Naive B cell (primary cell): ENCODE measurements at regions not wholly inside any gene's neighbourhood (a gene's known extent, or its start where the extent isn't known, plus 50 kb on each side); places are given as distances from the start of the nearest gene placed in this dataset.

Source experiments
- ATAC-seq, 2 donors: fragments of 150-1000 bp; cut with Tn5 transposase; 2 replicates each; pipeline ENCODE4 v1.10.0; 2021; ENCODE audit warnings: low read depth in 2 of 2, mild to moderate bottlenecking in 2 of 2, moderate library complexity in 2 of 2
- DNase-seq: peaks from one replicate; pipeline ENCODE4 v3.0.0; 2022
- H3K27ac Mint-ChIP-seq, 6 donors: one replicate each; pipeline ENCODE4 v1.8.0; 2020 to 2022; ENCODE audit warnings: mild to moderate bottlenecking in 6 of 6, mixed read lengths in 6 of 6, moderate library complexity in 5 of 6, inconsistent platforms in 2 of 6
- H3K27me3 Mint-ChIP-seq, 3 donors: one replicate each; pipeline ENCODE4 v1.8.0; 2021 to 2022; ENCODE audit warnings: mixed read lengths in 3 of 3, mild to moderate bottlenecking in 1 of 3
- H3K36me3 Mint-ChIP-seq, 2 donors: one replicate each; pipeline ENCODE4 v1.8.0; 2020 to 2022; ENCODE audit warnings: mixed read lengths in 2 of 2, inconsistent platforms in 1 of 2, mild to moderate bottlenecking in 1 of 2
- H3K4me1 Mint-ChIP-seq, 3 donors: one replicate each; pipeline ENCODE4 v1.8.0; 2020 to 2022; ENCODE audit warnings: mixed read lengths in 3 of 3, inconsistent platforms in 1 of 3, mild to moderate bottlenecking in 1 of 3, moderate library complexity in 1 of 3
- H3K4me3 Mint-ChIP-seq, 8 donors: one replicate each; pipeline ENCODE4 v1.8.0; 2020 to 2022; ENCODE audit warnings: mild to moderate bottlenecking in 8 of 8, mixed read lengths in 8 of 8, moderate library complexity in 8 of 8, inconsistent platforms in 2 of 8
- H3K9me3 Mint-ChIP-seq, 7 donors: one replicate each; pipeline ENCODE4 v1.8.0; 2020 to 2022; ENCODE audit warnings: mixed read lengths in 7 of 7, mild to moderate bottlenecking in 5 of 7, inconsistent platforms in 2 of 7, moderate library complexity in 1 of 7

GRCh38 chr1:55505326-55505725 is 290.2 kb upstream of the USP24 start:
- H3K27ac Mint-ChIP-seq, result no peak overlapping the region
- H3K27me3 Mint-ChIP-seq, result peaks cover 15 to 45% (median 31%) of the 10 kb centered on the region in 3 donors
- H3K36me3 Mint-ChIP-seq, result no peaks in the 10 kb centered on the region
- ATAC-seq (no peak), DNase-seq (no peak)
- no peak overlapping the region for H3K4me3 Mint-ChIP-seq
- no peaks in the 10 kb centered on the region for H3K4me1 Mint-ChIP-seq
- peaks cover 0 to 2% (median 0%) of the 10 kb centered on the region in 7 donors for H3K9me3 Mint-ChIP-seq

- ATAC-seq (no peak), DNase-seq (no peak)
- H3K4me3 Mint-ChIP-seq, result no peak overlapping the region
- peaks cover 0 to 2% (median 0%) of the 10 kb centered on the region in 7 donors for H3K9me3 Mint-ChIP-seq
- no peaks in the 10 kb centered on the region for H3K36me3 Mint-ChIP-seq
- no peaks in the 10 kb centered on the region for H3K4me1 Mint-ChIP-seq
- H3K27me3 Mint-ChIP-seq, result peaks cover 19 to 45% (median 31%) of the 10 kb centered on the region in 3 donors
- H3K27ac Mint-ChIP-seq, result no peak overlapping the region
Observed at GRCh38 chr1:55504306-55504731, 289.2 kb upstream of the USP24 start.

- Mint-ChIP-seq H3K36me3 (no peaks in the 10 kb centered on the region), H3K4me1 (no peaks in the 10 kb centered on the region), H3K4me3 (no peak overlapping the region), H3K9me3 (peaks cover 0 to 2% (median 0%) of the 10 kb centered on the region in 7 donors), H3K27ac (no peak overlapping the region), H3K27me3 (peaks cover 21 to 47% (median 33%) of the 10 kb centered on the region in 3 donors)
- ATAC-seq (no peak), DNase-seq (no peak)
Observed at GRCh38 chr1:55503663-55504305, 288.6 kb upstream of the USP24 start.

- Mint-ChIP-seq H3K4me3 (no peak overlapping the region), H3K27ac (no peak overlapping the region), H3K27me3 (peaks cover 21 to 34% (median 22%) of the 10 kb centered on the region in 3 donors), H3K9me3 (peaks cover 0 to 3% (median 0%) of the 10 kb centered on the region in 7 donors), H3K4me1 (no peaks in the 10 kb centered on the region), H3K36me3 (no peaks in the 10 kb centered on the region)
- no peak for ATAC-seq
- DNase-seq, result no peak
Observed at GRCh38 chr1:55500601-55501000, 285.4 kb upstream of the USP24 start.

DNA sequence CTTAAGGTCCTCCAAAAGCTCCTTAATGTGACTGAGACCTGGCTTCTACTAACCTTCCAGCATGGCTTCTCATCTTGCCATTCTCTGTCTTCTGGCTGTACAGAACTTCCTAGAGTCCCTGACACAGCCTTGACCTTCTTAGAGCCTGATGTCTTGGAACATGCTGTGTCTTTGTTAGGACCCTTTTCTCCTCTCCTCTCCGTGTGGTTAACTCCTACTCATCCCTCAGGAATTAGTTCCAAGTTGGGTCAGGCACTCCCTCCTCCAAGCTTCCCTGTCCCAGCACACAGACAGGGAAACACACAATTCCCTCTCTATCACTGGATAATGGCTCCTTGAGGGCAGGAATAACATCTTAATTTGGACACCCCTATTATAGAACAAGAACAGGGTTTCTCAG is 275.4 kb upstream of the USP24 start:
- peaks cover 0 to 12% (median 11%) of the 10 kb centered on the region in 3 donors for H3K27me3 Mint-ChIP-seq
- DNase-seq (no peak), ATAC-seq (no peak)
- no peaks in the 10 kb centered on the region for H3K36me3 Mint-ChIP-seq
- H3K4me3 Mint-ChIP-seq, result no peak overlapping the region
- peaks cover 0 to 4% (median 0%) of the 10 kb centered on the region in 3 donors for H3K4me1 Mint-ChIP-seq
- peaks cover 2 to 8% (median 4%) of the 10 kb centered on the region in 7 donors for H3K9me3 Mint-ChIP-seq
- no peak overlapping the region for H3K27ac Mint-ChIP-seq

GRCh38 chr1:55484173-55484572 is 269.0 kb upstream of the USP24 start:
- Mint-ChIP-seq H3K4me1 (no peaks in the 10 kb centered on the region), H3K36me3 (no peaks in the 10 kb centered on the region), H3K27me3 (peaks cover 7 to 14% (median 8%) of the 10 kb centered on the region in 3 donors), H3K27ac (no peak overlapping the region), H3K9me3 (peaks cover 0 to 2% (median 0%) of the 10 kb centered on the region in 7 donors), H3K4me3 (no peak overlapping the region)
- DNase-seq, result no peak
- ATAC-seq, result no peak

GRCh38 chr1:55483523-55483922 is 268.4 kb upstream of the USP24 start:
- DNase-seq, result no peak
- Mint-ChIP-seq H3K9me3 (peaks cover 0 to 2% (median 0%) of the 10 kb centered on the region in 7 donors), H3K4me3 (no peak overlapping the region), H3K36me3 (no peaks in the 10 kb centered on the region), H3K4me1 (no peaks in the 10 kb centered on the region), H3K27ac (no peak overlapping the region), H3K27me3 (peaks cover 8 to 14% (median 13%) of the 10 kb centered on the region in 3 donors)
- ATAC-seq, result no peak

GRCh38 chr1:55481634-55482033 is 266.5 kb upstream of the USP24 start:
- no peak overlapping the region for H3K4me3 Mint-ChIP-seq
- peaks cover 14 to 21% (median 17%) of the 10 kb centered on the region in 3 donors for H3K27me3 Mint-ChIP-seq
- DNase-seq (no peak), ATAC-seq (no peak)
- no peaks in the 10 kb centered on the region for H3K4me1 Mint-ChIP-seq
- no peaks in the 10 kb centered on the region for H3K36me3 Mint-ChIP-seq
- H3K27ac Mint-ChIP-seq, result no peak overlapping the region
- peaks cover 0 to 6% (median 0%) of the 10 kb centered on the region in 7 donors for H3K9me3 Mint-ChIP-seq

GRCh38 chr1:55480029-55480795 is 265.0 kb upstream of the USP24 start:
- Mint-ChIP-seq H3K4me1 (no peaks in the 10 kb centered on the region), H3K4me3 (no peak overlapping the region), H3K27me3 (peaks cover 17 to 28% (median 22%) of the 10 kb centered on the region in 3 donors), H3K36me3 (no peaks in the 10 kb centered on the region), H3K27ac (peak overlapping the region in 1 of 6 donors; percentile 73), H3K9me3 (peaks cover 0 to 6% (median 0%) of the 10 kb centered on the region in 7 donors)
- ATAC-seq (no peak), DNase-seq (no peak)

DNA sequence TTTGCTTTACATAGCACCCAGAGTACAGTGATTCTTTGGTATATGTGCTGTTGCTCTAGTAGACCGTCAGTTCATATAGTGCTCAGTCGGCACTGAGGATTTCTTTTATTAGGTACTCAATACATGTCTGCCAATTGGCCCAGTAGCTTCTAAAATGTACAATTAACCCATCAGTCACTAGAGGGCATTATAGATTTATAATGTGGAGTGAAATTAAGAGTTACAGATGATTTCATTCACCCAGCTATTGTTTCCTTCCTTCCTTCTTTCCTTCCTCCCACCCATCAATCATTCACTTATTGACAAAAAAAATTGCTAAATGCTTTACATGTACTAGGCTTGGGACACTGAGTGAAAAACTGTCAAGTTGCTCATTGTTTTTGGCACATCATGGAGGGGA is 263.6 kb upstream of the USP24 start:
- Mint-ChIP-seq H3K4me3 (no peak overlapping the region), H3K4me1 (no peaks in the 10 kb centered on the region), H3K27me3 (peaks cover 21 to 37% (median 28%) of the 10 kb centered on the region in 3 donors), H3K36me3 (no peaks in the 10 kb centered on the region), H3K9me3 (peaks cover 0 to 6% (median 0%) of the 10 kb centered on the region in 7 donors), H3K27ac (no peak overlapping the region)
- DNase-seq (no peak), ATAC-seq (no peak)

- ATAC-seq (no peak), DNase-seq (no peak)
- Mint-ChIP-seq H3K27ac (no peak overlapping the region), H3K9me3 (peaks cover 0 to 6% (median 0%) of the 10 kb centered on the region in 7 donors), H3K27me3 (peaks cover 21 to 37% (median 33%) of the 10 kb centered on the region in 3 donors), H3K4me1 (no peaks in the 10 kb centered on the region), H3K36me3 (no peaks in the 10 kb centered on the region), H3K4me3 (no peak overlapping the region)
Observed at GRCh38 chr1:55477953-55478352, 262.8 kb upstream of the USP24 start.

- H3K27me3 Mint-ChIP-seq, result peaks cover 21 to 36% (median 34%) of the 10 kb centered on the region in 3 donors
- peaks cover 0 to 6% (median 0%) of the 10 kb centered on the region in 7 donors for H3K9me3 Mint-ChIP-seq
- ATAC-seq, result no peak
Observed at GRCh38 chr1:55476445-55477015, 261.4 kb upstream of the USP24 start.

DNA sequence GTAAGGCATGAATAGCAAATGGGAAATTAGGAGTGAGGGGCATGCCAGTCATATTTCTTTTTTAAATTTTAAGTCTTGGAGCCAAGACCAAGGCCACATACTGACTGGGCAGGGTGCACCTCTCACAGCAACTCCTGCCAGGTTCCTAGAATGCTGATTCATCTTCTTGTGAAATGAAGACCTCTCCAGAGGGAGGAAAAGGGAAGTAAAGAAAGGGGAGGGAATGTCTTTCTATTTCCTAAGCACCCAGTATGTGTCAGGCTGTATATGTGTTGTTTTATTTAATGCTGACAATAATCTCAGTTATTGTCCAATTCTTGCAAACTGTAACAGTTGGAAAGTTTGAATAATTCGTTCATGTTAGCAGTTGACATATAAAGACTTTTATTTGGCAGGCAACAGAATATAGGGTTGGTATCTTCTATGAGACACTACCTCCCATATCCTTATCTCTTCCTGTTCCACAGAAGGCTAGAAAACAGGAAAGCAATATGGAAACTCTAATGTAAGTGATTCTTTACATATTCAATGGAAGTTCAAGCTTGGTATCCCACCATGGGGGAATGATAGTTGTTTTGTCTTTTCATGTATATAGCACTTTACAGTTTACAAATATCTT is 259.1 kb upstream of the USP24 start:
- no peaks in the 10 kb centered on the region for H3K36me3 Mint-ChIP-seq
- DNase-seq (no peak), ATAC-seq (no peak)
- H3K4me1 Mint-ChIP-seq, result no peaks in the 10 kb centered on the region
- no peak overlapping the region for H3K4me3 Mint-ChIP-seq
- peaks cover 12 to 29% (median 28%) of the 10 kb centered on the region in 3 donors for H3K27me3 Mint-ChIP-seq
- H3K27ac Mint-ChIP-seq, result no peak overlapping the region
- H3K9me3 Mint-ChIP-seq, result peaks cover 0 to 4% (median 0%) of the 10 kb centered on the region in 7 donors

More at GRCh38 chr1:55476445-55477015, 261.4 kb upstream of the USP24 start:
- no peak for DNase-seq
- no peak overlapping the region for H3K4me3 Mint-ChIP-seq
- no peaks in the 10 kb centered on the region for H3K4me1 Mint-ChIP-seq
- H3K36me3 Mint-ChIP-seq, result no peaks in the 10 kb centered on the region
- H3K27ac Mint-ChIP-seq, result no peak overlapping the region
